SH-SY5Y (cell line): ENCODE measurements at regions not wholly inside any gene's neighbourhood (a gene's known extent, or its start where the extent isn't known, plus 50 kb on each side); places are given as distances from the start of the nearest gene placed in this dataset.

Source experiments
- GATA2 ChIP-seq: IDR thresholded peaks from 2 replicates; pipeline ENCODE4 v1.6.1; 2011; ENCODE audit warnings: mild to moderate bottlenecking, low read depth, low read length
- GATA3 ChIP-seq: IDR thresholded peaks from 2 replicates; pipeline ENCODE4 v1.6.1; 2011; ENCODE audit warnings: low read depth, mild to moderate bottlenecking, low read length, moderate library complexity

DNA sequence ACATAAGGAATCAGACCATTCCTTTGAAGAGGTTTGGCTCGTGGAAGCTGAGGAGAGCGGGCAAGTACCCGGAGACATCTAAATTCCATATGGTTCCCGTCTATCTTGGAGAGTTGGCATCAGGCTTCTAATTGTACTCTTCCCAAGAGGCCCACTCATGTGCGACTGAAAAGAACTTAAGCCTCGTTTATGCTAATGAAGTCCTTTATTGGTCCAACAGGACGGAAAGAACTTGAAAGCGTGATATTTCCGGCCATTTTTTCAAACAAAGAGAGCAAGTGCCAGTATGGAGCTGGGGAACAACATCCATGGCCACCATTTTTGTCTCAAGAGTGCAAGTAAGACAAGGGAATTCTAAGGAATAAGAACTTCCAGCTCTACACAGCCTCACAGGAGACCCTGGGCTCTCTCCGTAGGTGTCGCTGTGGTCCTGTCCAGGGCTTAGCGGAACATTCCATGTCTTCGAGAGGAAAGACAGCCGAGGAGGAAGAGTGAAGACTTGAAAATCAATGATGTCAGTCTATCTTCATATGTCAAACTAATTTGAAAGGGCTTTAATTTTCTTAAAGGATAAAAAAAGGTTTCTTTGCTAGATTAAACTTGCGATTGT is 566.0 kb upstream of the PSMD7 start:
- TF ChIP-seq GATA2 (no peak), GATA3 (no peak)
